GM21576 (cell line): ENCODE measurements at regions not wholly inside any gene's neighbourhood (a gene's known extent, or its start where the extent isn't known, plus 50 kb on each side); places are given as distances from the start of the nearest gene placed in this dataset.
"Not testable (repeated sequence)": the region's sequence is repeated elsewhere in the genome, so short reads cannot be mapped to it uniquely, and the experiment has no call there.

ENCODE experiments used
- ATAC-seq: cut with Tn5 transposase; IDR thresholded peaks from one replicate; pipeline ENCODE4 v1.9.1; 2021; ENCODE audit warnings: mild to moderate bottlenecking, moderate library complexity; ENCODE audit not compliant: unreplicated experiment

GRCh38 chr21:14009238-14009981 lies 201.3 kb downstream of the LIPI start:
- ATAC-seq = not testable (repeated sequence)

GRCh38 chr21:14008436-14008835 lies 202.3 kb downstream of the LIPI start:
- not testable (repeated sequence) for ATAC-seq

GRCh38 chr21:14008006-14008405 lies 202.7 kb downstream of the LIPI start:
- not testable (repeated sequence) for ATAC-seq

GRCh38 chr21:14006144-14006543 lies 204.6 kb downstream of the LIPI start:
- not testable (repeated sequence) for ATAC-seq

GRCh38 chr21:13986996-13987958 lies 223.5 kb downstream of the LIPI start:
- ATAC-seq = not testable (repeated sequence)

- not testable (repeated sequence) for ATAC-seq
Observed at GRCh38 chr21:13985865-13986863, 224.6 kb downstream of the LIPI start.

- ATAC-seq = not testable (repeated sequence)
Observed at GRCh38 chr21:13985137-13985864, 225.5 kb downstream of the LIPI start.

GRCh38 chr21:13984728-13985127 lies 226.0 kb downstream of the LIPI start:
- ATAC-seq = not testable (repeated sequence)

- ATAC-seq = not testable (repeated sequence)
Observed at GRCh38 chr21:13981176-13982087, 229.3 kb downstream of the LIPI start.

GRCh38 chr21:13980115-13980662 lies 230.6 kb downstream of the LIPI start:
- ATAC-seq = peak; percentile 91

GRCh38 chr21:13979608-13980007 lies 231.1 kb downstream of the LIPI start:
- ATAC-seq = not testable (repeated sequence)

GRCh38 chr21:13974582-13974981 lies 236.2 kb downstream of the LIPI start:
- ATAC-seq = not testable (repeated sequence)

- not testable (repeated sequence) for ATAC-seq
Observed at GRCh38 chr21:13969853-13970252, 240.9 kb downstream of the LIPI start.

- not testable (repeated sequence) for ATAC-seq
Observed at GRCh38 chr21:13969002-13969401, 241.8 kb downstream of the LIPI start.

GRCh38 chr21:13963259-13963658 lies 247.5 kb downstream of the LIPI start:
- ATAC-seq = not testable (repeated sequence)

- ATAC-seq = no peak
Observed at GRCh38 chr21:13937236-13937635, 273.5 kb downstream of the LIPI start.

- ATAC-seq = not testable (repeated sequence)
Observed at GRCh38 chr21:13936033-13936937, 274.5 kb downstream of the LIPI start.
